ENCODE measurements at regions not wholly inside any gene's neighbourhood (a gene's known extent, or its start where the extent isn't known, plus 50 kb on each side); places are given as distances from the start of the nearest gene placed in this dataset.

GRCh38 chr15:94026458-94027304 is 204.7 kb upstream of the MCTP2 start:
- Mint-ChIP-seq H3K27me3 (ENCODE audit: unreplicated experiment) (no peaks in the 10 kb centered on the region), H3K4me1 (ENCODE audit: low read depth, unreplicated experiment) (no peaks in the 10 kb centered on the region), H3K9me3 (ENCODE audit: low read depth, unreplicated experiment) (peaks cover 3% of the 10 kb centered on the region), H3K27ac (ENCODE audit: unreplicated experiment) (no peak overlapping the region), H3K4me3 (ENCODE audit: low read depth, unreplicated experiment) (no peak overlapping the region), H3K36me3 (ENCODE audit: insufficient read depth, unreplicated experiment) (no peaks in the 10 kb centered on the region)
- no TSS peak for BruUV-seq (replicated peaks)
- DNase-seq = no peak
- CTCF ChIA-PET = interaction anchor here (1.3 kb wide), 1 partner anchor 93 kb away, joined by 3 read pairs; no protein-coding TSS in a partner anchor
- TF ChIP-seq, protein P1, sequence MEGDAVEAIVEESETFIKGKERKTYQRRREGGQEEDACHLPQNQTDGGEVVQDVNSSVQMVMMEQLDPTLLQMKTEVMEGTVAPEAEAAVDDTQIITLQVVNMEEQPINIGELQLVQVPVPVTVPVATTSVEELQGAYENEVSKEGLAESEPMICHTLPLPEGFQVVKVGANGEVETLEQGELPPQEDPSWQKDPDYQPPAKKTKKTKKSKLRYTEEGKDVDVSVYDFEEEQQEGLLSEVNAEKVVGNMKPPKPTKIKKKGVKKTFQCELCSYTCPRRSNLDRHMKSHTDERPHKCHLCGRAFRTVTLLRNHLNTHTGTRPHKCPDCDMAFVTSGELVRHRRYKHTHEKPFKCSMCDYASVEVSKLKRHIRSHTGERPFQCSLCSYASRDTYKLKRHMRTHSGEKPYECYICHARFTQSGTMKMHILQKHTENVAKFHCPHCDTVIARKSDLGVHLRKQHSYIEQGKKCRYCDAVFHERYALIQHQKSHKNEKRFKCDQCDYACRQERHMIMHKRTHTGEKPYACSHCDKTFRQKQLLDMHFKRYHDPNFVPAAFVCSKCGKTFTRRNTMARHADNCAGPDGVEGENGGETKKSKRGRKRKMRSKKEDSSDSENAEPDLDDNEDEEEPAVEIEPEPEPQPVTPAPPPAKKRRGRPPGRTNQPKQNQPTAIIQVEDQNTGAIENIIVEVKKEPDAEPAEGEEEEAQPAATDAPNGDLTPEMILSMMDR (IDR thresholded peaks at IDR 0.05; ENCODE audit: unreplicated experiment) = no peak
- intact Hi-C loops (cut with micrococcal nuclease; ENCODE audit: unreplicated experiment) = no loop called here

GRCh38 chr15:94023531-94023930 is 207.8 kb upstream of the MCTP2 start:
- BruUV-seq (replicated peaks) = no TSS peak
- DNase-seq = no peak
- Mint-ChIP-seq H3K9me3 (ENCODE audit: low read depth, unreplicated experiment) (peaks cover 6% of the 10 kb centered on the region), H3K27ac (ENCODE audit: unreplicated experiment) (no peak overlapping the region), H3K4me3 (ENCODE audit: low read depth, unreplicated experiment) (no peak overlapping the region), H3K36me3 (ENCODE audit: insufficient read depth, unreplicated experiment) (no peaks in the 10 kb centered on the region), H3K4me1 (ENCODE audit: low read depth, unreplicated experiment) (no peaks in the 10 kb centered on the region), H3K27me3 (ENCODE audit: unreplicated experiment) (no peaks in the 10 kb centered on the region)
- TF ChIP-seq, protein P1 (IDR thresholded peaks at IDR 0.05; ENCODE audit: unreplicated experiment) = no peak
- CTCF ChIA-PET = no interaction called here
- intact Hi-C loops (cut with micrococcal nuclease; ENCODE audit: unreplicated experiment) = no loop called here

- H3K36me3 Mint-ChIP-seq (ENCODE audit: insufficient read depth, unreplicated experiment) = no peaks in the 10 kb centered on the region
- H3K4me3 Mint-ChIP-seq (ENCODE audit: low read depth, unreplicated experiment) = no peak overlapping the region
- CTCF ChIA-PET = no interaction called here
- no TSS peak for BruUV-seq (replicated peaks)
- intact Hi-C loops (cut with micrococcal nuclease; ENCODE audit: unreplicated experiment) = no loop called here
- H3K27me3 Mint-ChIP-seq (ENCODE audit: unreplicated experiment) = no peaks in the 10 kb centered on the region
- no peaks in the 10 kb centered on the region for H3K4me1 Mint-ChIP-seq (ENCODE audit: low read depth, unreplicated experiment)
- H3K27ac Mint-ChIP-seq (ENCODE audit: unreplicated experiment) = no peak overlapping the region
- H3K9me3 Mint-ChIP-seq (ENCODE audit: low read depth, unreplicated experiment) = peaks cover 7% of the 10 kb centered on the region
- no peak for DNase-seq
- TF ChIP-seq, protein P1 (IDR thresholded peaks at IDR 0.05; ENCODE audit: unreplicated experiment) = no peak
Observed at GRCh38 chr15:94021621-94022320, 209.6 kb upstream of the MCTP2 start.

- TF ChIP-seq, protein P1 (IDR thresholded peaks at IDR 0.05; ENCODE audit: unreplicated experiment) = no peak
- no TSS peak for BruUV-seq (replicated peaks)
- Mint-ChIP-seq H3K4me1 (ENCODE audit: low read depth, unreplicated experiment) (no peaks in the 10 kb centered on the region), H3K36me3 (ENCODE audit: insufficient read depth, unreplicated experiment) (no peaks in the 10 kb centered on the region), H3K9me3 (ENCODE audit: low read depth, unreplicated experiment) (peaks cover 15% of the 10 kb centered on the region), H3K27ac (ENCODE audit: unreplicated experiment) (no peak overlapping the region), H3K4me3 (ENCODE audit: low read depth, unreplicated experiment) (no peak overlapping the region), H3K27me3 (ENCODE audit: unreplicated experiment) (no peaks in the 10 kb centered on the region)
- intact Hi-C loops (cut with micrococcal nuclease; ENCODE audit: unreplicated experiment) = no loop called here
- no peak for DNase-seq
- CTCF ChIA-PET = no interaction called here
Observed at GRCh38 chr15:94019062-94019461, 212.3 kb upstream of the MCTP2 start.
